GM06990 (cell line): ENCODE measurements at regions not wholly inside any gene's neighbourhood (a gene's known extent, or its start where the extent isn't known, plus 50 kb on each side); places are given as distances from the start of the nearest gene placed in this dataset.

Experiments
- DNase-seq: peaks from one replicate; pipeline ENCODE4 v3.0.0-alpha.2; 2011; ENCODE audit not compliant: insufficient read length; ENCODE audit errors: extremely low read depth
- H3K27me3 ChIP-seq: replicated peaks from 2 replicates; pipeline ENCODE4 v1.6.0; 2011; ENCODE audit warnings: low read length; ENCODE audit not compliant: control insufficient read depth, insufficient read depth
- H3K36me3 ChIP-seq: 2 replicates; pipeline ENCODE4 v1.5.1; 2011; ENCODE audit warnings: low read length; ENCODE audit not compliant: control insufficient read depth, insufficient read depth
- H3K4me3 ChIP-seq: replicated peaks from 2 replicates; pipeline ENCODE4 v1.5.1; 2011; ENCODE audit warnings: low read depth, mild to moderate bottlenecking, control low read depth, low read length
- TF ChIP-seq, protein P1 (sequence below): IDR thresholded peaks from 2 replicates; pipeline ENCODE4 v1.5.1; 2011; ENCODE audit warnings: low read length, control low read depth, mild to moderate bottlenecking, inconsistent platforms; ENCODE audit not compliant: insufficient read depth, poor library complexity, severe bottlenecking

DNA sequence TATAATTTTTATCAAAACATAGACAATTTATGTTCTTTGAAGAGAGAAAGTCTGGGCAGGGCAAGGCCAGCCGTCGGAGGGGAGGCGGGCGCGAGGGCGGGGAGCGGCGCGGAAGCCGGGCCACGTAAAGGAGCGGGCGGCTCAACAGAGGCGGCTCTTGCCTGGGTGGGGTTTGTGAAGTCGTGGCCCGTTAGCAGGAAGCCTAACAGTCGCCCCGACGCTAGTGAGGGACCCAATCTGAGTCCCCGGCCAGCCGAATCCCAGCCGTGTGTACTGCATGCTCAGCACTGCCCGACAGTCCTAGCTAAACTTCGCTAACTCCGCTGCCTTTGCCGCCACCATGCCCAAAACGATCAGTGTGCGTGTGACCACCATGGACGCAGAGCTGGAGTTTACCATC, 1129.2 kb downstream of the CDH9 start:
- no peak for DNase-seq
- no peak overlapping the region for H3K4me3 ChIP-seq
- no peaks in the 10 kb centered on the region for H3K36me3 ChIP-seq
- TF ChIP-seq, protein P1, sequence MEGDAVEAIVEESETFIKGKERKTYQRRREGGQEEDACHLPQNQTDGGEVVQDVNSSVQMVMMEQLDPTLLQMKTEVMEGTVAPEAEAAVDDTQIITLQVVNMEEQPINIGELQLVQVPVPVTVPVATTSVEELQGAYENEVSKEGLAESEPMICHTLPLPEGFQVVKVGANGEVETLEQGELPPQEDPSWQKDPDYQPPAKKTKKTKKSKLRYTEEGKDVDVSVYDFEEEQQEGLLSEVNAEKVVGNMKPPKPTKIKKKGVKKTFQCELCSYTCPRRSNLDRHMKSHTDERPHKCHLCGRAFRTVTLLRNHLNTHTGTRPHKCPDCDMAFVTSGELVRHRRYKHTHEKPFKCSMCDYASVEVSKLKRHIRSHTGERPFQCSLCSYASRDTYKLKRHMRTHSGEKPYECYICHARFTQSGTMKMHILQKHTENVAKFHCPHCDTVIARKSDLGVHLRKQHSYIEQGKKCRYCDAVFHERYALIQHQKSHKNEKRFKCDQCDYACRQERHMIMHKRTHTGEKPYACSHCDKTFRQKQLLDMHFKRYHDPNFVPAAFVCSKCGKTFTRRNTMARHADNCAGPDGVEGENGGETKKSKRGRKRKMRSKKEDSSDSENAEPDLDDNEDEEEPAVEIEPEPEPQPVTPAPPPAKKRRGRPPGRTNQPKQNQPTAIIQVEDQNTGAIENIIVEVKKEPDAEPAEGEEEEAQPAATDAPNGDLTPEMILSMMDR, result no peak
- H3K27me3 ChIP-seq, result no peaks in the 10 kb centered on the region

DNA sequence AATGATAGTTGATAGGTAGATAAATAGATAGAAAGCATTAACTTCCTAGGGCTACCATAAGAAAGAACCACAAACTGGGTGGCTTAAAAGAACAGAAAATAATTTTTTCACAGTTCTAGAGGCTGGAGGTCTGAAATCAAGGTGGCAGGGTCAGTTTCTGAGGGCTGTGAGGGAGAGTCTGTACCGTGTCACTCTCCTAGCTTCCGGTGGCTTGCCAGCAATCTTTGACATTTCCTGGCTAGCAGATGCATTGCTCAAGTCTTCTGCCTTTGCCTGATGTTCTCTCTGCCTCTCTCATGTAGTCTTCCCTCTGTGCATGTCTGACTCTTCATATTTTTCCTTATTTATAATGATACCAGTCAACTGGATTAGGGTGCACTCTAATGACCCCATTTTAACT, 1132.7 kb downstream of the CDH9 start:
- TF ChIP-seq, protein P1, result no peak
- Histone ChIP-seq H3K36me3 (no peaks in the 10 kb centered on the region), H3K27me3 (no peaks in the 10 kb centered on the region), H3K4me3 (no peak overlapping the region)
- DNase-seq, result no peak

DNA sequence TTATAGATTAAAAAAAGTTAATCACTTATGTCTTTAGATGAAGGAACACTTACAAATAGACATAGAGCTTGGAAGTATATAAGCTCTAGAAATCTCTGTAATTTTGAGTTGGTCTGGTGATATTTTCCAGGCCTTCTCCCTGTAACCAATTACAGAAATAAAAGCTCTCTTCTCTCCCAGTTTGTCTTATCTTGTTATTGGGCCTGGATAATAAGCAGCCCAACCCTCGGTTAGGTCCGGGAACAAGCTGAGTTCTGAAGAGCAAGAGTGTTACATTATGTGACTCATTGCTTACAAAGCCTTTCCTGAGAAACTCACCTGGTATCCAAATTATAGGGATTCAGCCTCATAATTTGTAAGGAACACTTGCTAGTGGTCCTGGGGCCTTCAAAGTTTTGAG, 1146.2 kb downstream of the CDH9 start:
- TF ChIP-seq, protein P1, result no peak
- no peaks in the 10 kb centered on the region for H3K27me3 ChIP-seq
- DNase-seq, result no peak
- H3K36me3 ChIP-seq, result no peaks in the 10 kb centered on the region
- H3K4me3 ChIP-seq, result no peak overlapping the region

- no peaks in the 10 kb centered on the region for H3K36me3 ChIP-seq
- DNase-seq, result no peak
- TF ChIP-seq, protein P1, result no peak
- H3K27me3 ChIP-seq, result no peaks in the 10 kb centered on the region
- H3K4me3 ChIP-seq, result no peak overlapping the region
These were observed 1146.7 kb downstream of the CDH9 start for GRCh38 chr5:25891691-25892090.

- DNase-seq, result no peak
- Histone ChIP-seq H3K4me3 (no peak overlapping the region), H3K27me3 (no peaks in the 10 kb centered on the region), H3K36me3 (no peaks in the 10 kb centered on the region)
- TF ChIP-seq, protein P1, result no peak
These were observed 1156.9 kb downstream of the CDH9 start for GRCh38 chr5:25881318-25882036.

DNA sequence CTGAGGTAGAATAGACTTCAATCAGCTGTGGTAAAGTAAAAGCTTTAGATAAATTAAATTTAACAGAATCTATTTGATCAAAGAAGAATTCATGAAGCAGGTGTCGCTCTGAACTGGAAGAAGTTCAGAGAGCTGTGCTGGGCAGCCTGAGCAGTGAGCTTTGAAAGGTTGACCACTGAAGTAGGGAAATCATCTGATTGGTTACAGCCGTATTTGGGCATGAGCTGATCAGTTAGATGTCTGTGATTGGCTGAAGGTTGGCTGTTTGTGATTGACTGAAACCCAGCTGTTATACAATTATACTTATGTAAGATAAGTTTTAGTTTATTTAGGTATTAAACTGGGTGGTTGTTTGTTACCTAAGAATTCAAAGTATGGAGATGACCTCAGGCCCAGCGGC, 1174.6 kb downstream of the CDH9 start:
- no peak for DNase-seq
- TF ChIP-seq, protein P1, result no peak
- Histone ChIP-seq H3K27me3 (no peaks in the 10 kb centered on the region), H3K4me3 (no peak overlapping the region), H3K36me3 (no peaks in the 10 kb centered on the region)
